Motor neuron (in vitro differentiated cells): ENCODE measurements at regions not wholly inside any gene's neighbourhood (a gene's known extent, or its start where the extent isn't known, plus 50 kb on each side); places are given as distances from the start of the nearest gene placed in this dataset.
A peak's percentile ranks its signal among the peaks of the same experiment; 100 is the strongest.
"Not testable (repeated sequence)": the region's sequence is repeated elsewhere in the genome, so short reads cannot be mapped to it uniquely, and the experiment has no call there.

Source experiments
- ATAC-seq, 8 experiments: fragments of 200-7000 bp; cut with Tn5 transposase; replicated peaks in 6 of 8; 2 replicates each; pipeline ENCODE4 v1.8.0; 2021; ENCODE audit warnings: mild to moderate bottlenecking in 8 of 8, moderate library complexity in 8 of 8
- H3K27ac ChIP-seq, 2 donors: fragments of 250-450 bp; sonication (Bioruptor Pico); 2 replicates each; pipeline ENCODE4 v1.9.0; 2021; ENCODE audit warnings: antibody characterized with exemption in 2 of 2, mild to moderate bottlenecking in 2 of 2, moderate library complexity in 1 of 2
- H3K4me1 ChIP-seq, 2 donors: fragments of 250-450 bp; sonication (Bioruptor Pico); replicated peaks in 1 of 2; 2 replicates each; pipeline ENCODE4 v1.6.1; 2021; ENCODE audit warnings: antibody characterized with exemption in 2 of 2, mild to moderate bottlenecking in 2 of 2, moderate library complexity in 1 of 2
- H3K4me3 ChIP-seq, 5 donors: fragments of 250-450 bp; sonication (Bioruptor Pico); 2 replicates each; pipeline ENCODE4 v1.9.0; 2021; ENCODE audit warnings: antibody characterized with exemption in 5 of 5, mild to moderate bottlenecking in 5 of 5, moderate library complexity in 4 of 5
- WGBS, 10 experiments: fragments of 450-650 bp; shearing (Covaris generic); methylation state at CpG; one replicate each; pipeline ENCODE4 v1.0.0; 2022; 5-methylcytosine and 5-hydroxymethylcytosine counted together
- in situ Hi-C, 9 experiments: fragments of 400-800 bp; cut with MboI; loops; one replicate each; pipeline ENCODE4 v1.15.0; 2021; ENCODE audit warnings: low sequenced_read_pairs in 9 of 9, low pct_unique_long_range_greater_than_20kb in 2 of 9; ENCODE audit not compliant: unreplicated experiment in 9 of 9

- ATAC-seq, in situ Hi-C loops: not testable (repeated sequence)
- WGBS, 10 experiments, result 60 to 100% methylated on average over 1 of the region's 15 CpGs; no CpG with 5 or more reads in 8 of the 10 experiments
These were observed 837.5 kb downstream of the TAF11L14 start for GRCh38 chr5:18471791-18472190.

DNA sequence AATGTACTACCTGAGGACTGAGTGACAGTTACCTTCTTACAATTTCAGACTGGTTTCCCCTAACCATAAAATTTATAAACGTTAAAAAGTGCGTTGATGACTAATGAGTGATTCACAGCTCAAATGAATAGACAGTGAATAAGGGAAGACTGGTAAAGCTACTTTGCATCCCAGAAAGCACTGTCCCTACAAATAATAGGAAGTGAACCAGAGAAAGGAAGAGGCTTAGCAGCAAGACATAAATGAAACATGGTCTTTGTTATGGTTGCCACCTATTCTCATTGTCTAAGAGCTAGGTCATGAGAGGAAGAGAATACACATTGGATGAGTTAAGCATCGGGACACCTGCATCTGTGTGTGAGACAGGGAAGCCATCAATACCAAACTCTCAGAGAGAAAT lies 849.2 kb downstream of the TAF11L14 start:
- WGBS, 10 experiments, result 0 to 80% (median 28%) methylated on average over 1 to 3 of the region's 3 CpGs; no CpG with 5 or more reads in 1 of the 10 experiments
- Histone ChIP-seq H3K4me3 (no peak overlapping the region), H3K4me1 (no peaks in the 10 kb centered on the region), H3K27ac (no peak overlapping the region)
- in situ Hi-C loops, result no loop called here
- ATAC-seq, result peak in 5 of 8 experiments; percentile 29 to 74 (median 64)

More at GRCh38 chr5:18471791-18472190, 837.5 kb downstream of the TAF11L14 start:
- not testable (repeated sequence) for H3K4me1 ChIP-seq, H3K4me3 ChIP-seq, H3K27ac ChIP-seq

DNA sequence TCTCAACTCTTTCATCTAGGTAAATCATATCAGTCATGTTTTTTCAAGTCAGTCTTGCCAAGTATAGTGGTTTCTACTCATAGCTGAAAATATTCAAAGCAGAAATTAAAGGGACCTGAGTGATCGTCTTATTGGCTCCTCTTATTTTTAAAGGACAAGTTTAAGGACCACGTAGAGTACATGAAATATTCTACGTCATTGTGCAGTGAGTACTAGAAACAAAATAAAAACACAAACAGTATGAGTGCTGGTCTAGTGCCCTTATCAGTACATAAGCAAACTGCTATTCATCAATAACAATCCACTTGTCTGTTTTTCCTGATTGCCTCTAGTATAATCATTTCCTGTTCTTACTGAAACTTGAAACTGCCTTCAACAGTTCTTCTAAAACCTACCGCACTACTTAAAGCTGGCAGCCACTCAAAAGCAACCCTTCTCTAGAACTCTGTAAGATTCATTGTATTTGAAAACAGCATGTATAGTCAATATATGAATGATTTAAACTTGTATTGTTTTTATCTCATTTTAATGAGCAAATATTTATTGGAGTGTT lies 853.7 kb downstream of the TAF11L14 start:
- WGBS, 10 experiments, result 27 to 97% (median 86%) methylated on average over 2 to 4 of the region's 4 CpGs; no CpG with 5 or more reads in 1 of the 10 experiments
- Histone ChIP-seq H3K4me1 (peaks cover 0 to 11% of the 10 kb centered on the region in 2 donors), H3K4me3 (no peak overlapping the region), H3K27ac (no peak overlapping the region)
- no peak for ATAC-seq
- in situ Hi-C loops, result no loop called here

DNA sequence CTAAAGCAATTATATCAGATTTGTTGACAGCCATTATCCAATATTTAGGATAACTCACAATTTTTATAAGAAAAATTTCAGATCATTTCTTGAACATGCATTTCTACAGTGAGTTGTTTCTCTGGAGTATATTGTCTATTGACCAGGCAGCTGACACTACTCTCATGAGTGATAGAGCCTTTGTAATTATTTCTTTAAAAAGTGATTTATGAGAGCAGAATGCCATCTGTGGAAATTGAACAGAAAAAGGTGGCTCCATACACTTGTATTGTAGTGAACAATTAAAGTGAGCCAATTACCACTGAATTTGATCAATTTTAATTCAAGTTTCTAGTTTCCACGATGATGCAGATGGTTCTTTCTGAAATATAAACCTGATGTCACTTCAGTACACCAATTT lies 855.4 kb downstream of the TAF11L14 start:
- in situ Hi-C loops, result no loop called here
- WGBS, 10 experiments, result 0 to 88% (median 46%) methylated on average over 1 of the region's 1 CpG
- ATAC-seq, result peak in 3 of 8 experiments; percentile 24 to 82 (median 81)
- Histone ChIP-seq H3K4me1 (peaks cover 0 to 18% of the 10 kb centered on the region in 2 donors), H3K4me3 (no peak overlapping the region), H3K27ac (no peak overlapping the region)

DNA sequence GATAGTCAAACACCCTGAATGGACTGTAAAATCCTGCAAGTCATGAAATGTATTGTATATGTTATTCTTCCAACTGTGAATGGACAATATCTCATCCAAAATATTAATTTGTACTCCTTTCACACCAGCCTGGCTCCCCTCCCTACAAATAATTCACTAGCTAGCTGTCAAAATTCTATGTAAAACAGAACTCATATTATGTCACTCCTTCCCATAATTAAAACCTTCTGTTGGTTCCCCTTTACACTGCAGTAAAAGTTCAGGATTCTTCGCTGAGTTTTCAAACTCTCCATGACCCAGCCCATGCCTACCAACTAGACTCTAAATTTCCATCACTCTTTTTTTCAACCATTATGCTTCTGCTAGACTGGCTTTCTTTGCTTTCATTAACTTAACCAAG lies 857.1 kb downstream of the TAF11L14 start:
- WGBS, 10 experiments, result 0 to 100% (median 85%) methylated on average over 1 of the region's 1 CpG
- peak in 3 of 8 experiments; percentile 23 to 58 (median 37) for ATAC-seq
- in situ Hi-C loops, result no loop called here
- no peak overlapping the region for H3K27ac ChIP-seq
- no peak overlapping the region for H3K4me3 ChIP-seq
- peaks cover 0 to 25% of the 10 kb centered on the region in 2 donors for H3K4me1 ChIP-seq

GRCh38 chr5:18495157-18495556 lies 860.9 kb downstream of the TAF11L14 start:
- Histone ChIP-seq H3K27ac (no peak overlapping the region), H3K4me1 (peaks cover 0 to 17% of the 10 kb centered on the region in 2 donors), H3K4me3 (no peak overlapping the region)
- peak in 5 of 8 experiments; percentile 59 to 86 (median 69) for ATAC-seq
- 0 to 92% (median 60%) methylated on average over 1 of the region's 1 CpG; no CpG with 5 or more reads in 2 of the 10 experiments for WGBS, 10 experiments
- in situ Hi-C loops, result no loop called here

DNA sequence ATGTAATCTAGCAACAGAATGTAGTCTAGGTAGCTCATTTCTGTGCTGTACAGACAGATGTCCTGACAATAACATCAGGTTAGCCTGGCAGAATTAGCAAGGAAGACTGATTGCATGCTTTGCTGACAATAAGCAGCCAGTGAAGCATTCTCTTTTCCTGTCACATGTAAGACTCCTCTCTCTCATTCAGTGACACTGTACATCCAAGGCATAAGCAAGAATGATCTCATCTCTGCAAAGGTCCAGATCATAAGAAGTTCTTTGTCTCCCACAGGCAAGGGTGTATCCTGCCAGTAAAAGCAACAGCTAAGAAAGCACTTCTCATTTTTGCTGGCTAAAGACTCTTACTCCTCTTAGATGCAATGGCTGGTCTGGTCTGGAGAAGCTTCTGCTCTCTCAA lies 861.8 kb downstream of the TAF11L14 start:
- peak in 5 of 8 experiments; percentile 87 to 94 (median 93) for ATAC-seq
- H3K4me1 ChIP-seq, result peaks cover 0 to 14% of the 10 kb centered on the region in 2 donors
- no peak overlapping the region for H3K27ac ChIP-seq
- no peak overlapping the region for H3K4me3 ChIP-seq
- in situ Hi-C loops, result no loop called here

DNA sequence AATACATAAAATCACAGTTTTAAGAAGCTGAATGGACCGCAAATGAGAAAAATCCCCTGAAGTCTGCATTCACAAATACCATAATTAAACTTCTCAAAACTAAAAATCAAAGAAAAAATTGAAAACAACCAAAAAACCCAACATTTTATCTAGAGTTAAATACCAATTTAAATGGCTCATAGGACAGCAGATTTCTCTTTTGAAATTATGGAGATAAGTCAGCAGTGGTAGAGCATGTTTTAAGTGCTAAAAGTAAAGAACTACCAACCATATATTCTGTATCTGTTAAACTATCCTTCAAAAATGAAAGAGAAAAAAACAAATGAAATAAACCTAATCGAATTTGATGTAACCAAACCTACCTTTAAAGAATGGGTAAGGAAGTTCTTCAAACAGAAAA lies 862.8 kb downstream of the TAF11L14 start:
- Histone ChIP-seq H3K27ac (no peak overlapping the region), H3K4me3 (no peak overlapping the region), H3K4me1 (peaks cover 0 to 14% of the 10 kb centered on the region in 2 donors)
- in situ Hi-C loops, result no loop called here
- ATAC-seq, result no peak
- 2 to 100% (median 72%) methylated on average over 1 to 2 of the region's 2 CpGs for WGBS, 10 experiments

GRCh38 chr5:18503797-18504328 lies 869.6 kb downstream of the TAF11L14 start:
- peak in 6 of 8 experiments; percentile 39 to 97 (median 82) for ATAC-seq
- in situ Hi-C loops, result no loop called here
- H3K4me1 ChIP-seq, result peaks cover 0 to 9% of the 10 kb centered on the region in 2 donors
- 15 to 94% (median 71%) methylated on average over 2 to 4 of the region's 4 CpGs; no CpG with 5 or more reads in 2 of the 10 experiments for WGBS, 10 experiments
- no peak overlapping the region for H3K27ac ChIP-seq
- H3K4me3 ChIP-seq, result no peak overlapping the region

DNA sequence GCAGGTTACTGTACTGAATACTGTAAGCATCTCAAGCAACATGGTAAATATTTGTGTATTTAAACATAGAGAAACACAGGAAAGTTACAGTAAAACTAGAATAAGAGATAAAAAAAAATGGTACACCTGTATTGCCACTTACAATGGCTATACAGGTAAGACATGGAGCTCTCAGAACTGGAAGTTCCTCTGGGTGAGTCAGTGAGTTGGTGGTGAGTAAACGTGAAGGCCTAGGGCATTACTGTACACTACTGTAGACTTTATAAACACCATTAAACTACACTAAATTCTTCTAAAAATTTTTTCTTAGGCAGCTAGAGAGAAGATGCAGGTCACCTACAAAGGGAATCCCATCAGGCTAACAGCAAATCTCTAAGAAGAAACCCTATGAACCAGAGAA lies 872.9 kb downstream of the TAF11L14 start:
- in situ Hi-C loops, result no loop called here
- H3K4me3 ChIP-seq, result no peak overlapping the region
- 0 to 100% (median 50%) methylated on average over 1 of the region's 1 CpG; no CpG with 5 or more reads in 3 of the 10 experiments for WGBS, 10 experiments
- no peak overlapping the region for H3K27ac ChIP-seq
- ATAC-seq, result no peak
- peaks cover 0 to 9% of the 10 kb centered on the region in 2 donors for H3K4me1 ChIP-seq

GRCh38 chr5:18517641-18518380 lies 883.6 kb downstream of the TAF11L14 start:
- no peak for ATAC-seq
- 0 to 100% (median 90%) methylated on average over 1 to 6 of the region's 6 CpGs for WGBS, 10 experiments
- H3K4me1 ChIP-seq, result peaks cover 0 to 10% of the 10 kb centered on the region in 2 donors
- in situ Hi-C loops, result no loop called here
- H3K4me3 ChIP-seq, result no peak overlapping the region
- H3K27ac ChIP-seq, result no peak overlapping the region

GRCh38 chr5:18523380-18523779 lies 889.1 kb downstream of the TAF11L14 start:
- H3K4me3 ChIP-seq, result no peak overlapping the region
- H3K4me1 ChIP-seq, result peaks cover 3 to 20% of the 10 kb centered on the region in 2 donors
- peak in 4 of 8 experiments; percentile 18 to 75 (median 63) for ATAC-seq
- in situ Hi-C loops, result no loop called here
- H3K27ac ChIP-seq, result no peak overlapping the region
- WGBS, 10 experiments, result 0 to 92% (median 60%) methylated on average over 1 to 2 of the region's 2 CpGs; no CpG with 5 or more reads in 1 of the 10 experiments

GRCh38 chr5:18526792-18527405 lies 892.6 kb downstream of the TAF11L14 start:
- ATAC-seq, result peak in 5 of 8 experiments; percentile 38 to 67 (median 50)
- Histone ChIP-seq H3K4me3 (no peak overlapping the region), H3K4me1 (peaks cover 3 to 19% of the 10 kb centered on the region in 2 donors), H3K27ac (no peak overlapping the region)
- 0 to 95% (median 75%) methylated on average over 1 to 3 of the region's 3 CpGs; no CpG with 5 or more reads in 1 of the 10 experiments for WGBS, 10 experiments
- in situ Hi-C loops, result no loop called here
